ENCODE measurements at regions not wholly inside any gene's neighbourhood (a gene's known extent, or its start where the extent isn't known, plus 50 kb on each side); places are given as distances from the start of the nearest gene placed in this dataset.

DNA sequence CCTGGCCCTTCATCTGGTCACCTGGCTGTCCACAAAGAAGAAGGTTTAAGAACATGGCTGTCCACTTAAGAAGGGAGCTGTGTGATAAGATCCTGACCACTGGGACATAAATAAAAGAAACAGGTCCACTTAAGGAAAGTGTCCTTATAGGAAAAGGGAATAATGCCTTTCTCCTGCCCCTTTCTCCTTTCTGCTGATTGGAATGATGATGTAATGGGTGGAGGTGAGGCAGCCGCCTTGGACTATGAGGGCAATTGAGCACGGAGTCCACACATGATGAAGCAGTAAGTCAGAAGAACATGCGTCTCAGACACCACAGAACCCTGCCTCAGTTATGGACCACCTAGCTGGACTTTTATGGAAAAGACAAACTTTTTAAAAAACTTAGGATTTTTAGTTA is 401.1 kb downstream of the SHANK2 start:
- ATAC-seq (no peak), DNase-seq (ENCODE audit: low spot score) (no peak)
- intact Hi-C loops (cut with DNase I): no loop called here

DNA sequence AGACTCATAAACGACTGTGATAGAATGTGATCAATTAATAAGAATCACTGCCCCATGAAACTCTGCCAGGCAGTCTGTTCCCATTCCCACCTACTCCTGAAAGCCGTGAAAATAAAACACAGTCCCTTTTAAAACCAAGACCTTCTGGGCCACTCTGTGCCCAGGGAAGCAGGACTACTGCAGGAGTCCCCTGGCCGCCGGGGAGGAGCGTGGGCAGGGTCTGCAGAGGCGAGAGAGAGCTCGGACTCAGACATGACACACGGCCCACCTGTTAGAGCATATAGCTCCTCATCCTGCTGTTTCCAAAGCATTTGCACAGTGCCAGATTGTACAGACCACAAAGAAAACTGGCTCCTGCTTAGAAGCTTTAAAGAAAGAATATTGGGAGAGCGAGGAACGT is 400.5 kb downstream of the SHANK2 start:
- ATAC-seq (no peak), DNase-seq (ENCODE audit: low spot score) (no peak)
- intact Hi-C loops (cut with DNase I): no loop called here

DNA sequence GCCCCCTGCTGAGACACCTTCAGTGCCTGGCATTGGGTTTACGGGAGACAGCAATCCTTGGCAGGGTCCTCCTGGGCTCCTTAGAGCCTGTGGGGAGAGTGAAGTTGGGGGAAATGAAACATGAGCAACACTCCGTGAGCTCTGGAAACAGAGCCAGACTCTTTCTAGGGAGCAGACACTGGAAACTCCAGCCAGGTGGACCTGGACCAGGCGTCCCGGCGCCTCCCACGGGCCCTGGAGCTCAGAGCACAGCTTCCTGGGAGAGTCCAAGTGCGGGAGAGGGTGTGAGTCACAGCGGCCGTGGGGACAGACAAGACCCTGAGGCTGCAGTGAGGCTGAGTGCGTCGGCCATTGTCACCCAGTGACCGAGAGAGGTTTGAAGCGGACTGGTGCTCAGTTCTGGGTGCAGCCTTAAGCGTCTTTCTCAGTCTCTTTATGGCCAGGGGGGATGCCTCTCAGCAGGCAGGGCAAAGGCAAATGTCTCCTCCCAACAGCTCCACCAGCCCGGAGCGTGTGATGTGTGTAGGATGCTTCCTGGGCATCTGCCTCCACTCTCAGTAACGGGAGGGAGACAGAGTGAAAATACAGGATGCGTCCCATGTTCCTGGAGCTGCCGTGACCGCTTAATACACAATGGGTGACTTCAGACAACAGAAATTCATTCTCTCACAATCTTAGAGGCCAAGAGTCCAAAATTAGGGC is 399.2 kb downstream of the SHANK2 start:
- no peak for ATAC-seq
- intact Hi-C loops (cut with DNase I): no loop called here
- DNase-seq (ENCODE audit: low spot score): no peak

DNA sequence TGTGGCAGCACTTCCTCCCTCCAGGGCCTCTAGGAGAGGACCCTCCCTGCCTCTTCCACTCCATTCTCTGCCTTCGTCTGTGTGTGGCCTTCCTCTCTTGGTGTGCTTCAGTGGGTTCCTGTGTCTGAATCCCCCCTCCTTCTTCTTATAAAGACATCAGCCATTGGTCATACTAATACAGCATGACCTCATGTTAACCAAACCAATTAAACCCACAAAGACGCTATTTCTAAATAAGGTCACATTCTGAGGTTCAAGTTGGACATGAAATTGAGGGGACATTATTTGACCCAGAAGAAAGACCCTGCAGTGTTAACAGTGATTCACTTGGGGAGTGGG is 398.6 kb downstream of the SHANK2 start:
- no peak for ATAC-seq
- no peak for DNase-seq (ENCODE audit: low spot score)
- intact Hi-C loops (cut with DNase I): no loop called here

DNA sequence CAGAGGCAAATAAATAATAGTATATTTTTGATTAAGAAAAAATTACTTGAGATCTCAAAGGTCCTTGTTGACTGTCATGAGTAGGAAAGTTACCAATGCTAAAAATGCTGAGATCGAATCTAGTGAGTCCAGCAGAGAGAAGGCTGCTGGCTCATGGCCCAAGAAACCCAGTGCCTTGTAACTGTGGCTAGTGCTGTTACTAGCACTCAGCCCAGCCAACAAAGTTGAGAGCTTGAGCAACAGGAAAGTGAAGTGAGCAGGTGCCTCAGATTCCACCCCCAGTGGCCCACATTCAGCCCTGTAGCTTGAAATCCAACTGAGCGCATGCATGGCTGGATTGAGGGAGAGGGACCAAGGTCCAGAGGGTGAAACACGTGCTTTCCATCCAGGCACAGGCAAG is 398.2 kb downstream of the SHANK2 start:
- intact Hi-C loops (cut with DNase I): no loop called here
- no peak for DNase-seq (ENCODE audit: low spot score)
- ATAC-seq: no peak

DNA sequence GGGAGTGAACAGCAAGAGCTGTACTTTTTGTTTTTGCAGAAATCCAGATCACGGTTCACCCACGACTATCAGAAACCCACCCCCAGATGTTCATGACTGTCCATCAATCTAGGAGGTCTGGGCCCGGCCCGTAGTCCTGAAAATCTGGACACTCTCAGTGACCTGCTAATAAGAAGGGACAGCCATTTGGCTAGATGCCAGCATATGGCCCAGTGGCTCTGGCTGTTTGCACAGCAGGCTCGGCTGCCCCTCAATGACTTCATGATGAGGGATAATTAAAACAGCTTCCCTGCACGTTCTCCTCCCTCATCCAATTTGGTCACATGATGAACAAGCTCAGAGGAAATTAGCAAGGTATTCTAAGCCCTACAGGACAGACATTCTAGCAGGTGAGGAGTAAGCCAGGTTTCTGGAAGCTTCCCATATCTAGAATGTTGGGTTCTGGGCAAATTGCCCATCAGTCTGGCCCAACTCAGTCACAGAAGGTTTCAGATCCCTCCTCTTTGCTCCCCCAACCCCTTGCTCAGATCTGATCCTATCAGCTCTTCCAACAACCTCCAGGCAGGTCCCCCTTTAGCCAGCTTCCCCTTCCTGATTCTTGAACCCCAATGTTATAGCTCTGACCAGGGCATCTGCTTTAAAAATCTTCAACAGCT is 397.3 kb downstream of the SHANK2 start:
- no peak for DNase-seq (ENCODE audit: low spot score)
- intact Hi-C loops (cut with DNase I): no loop called here
- no peak for ATAC-seq

DNA sequence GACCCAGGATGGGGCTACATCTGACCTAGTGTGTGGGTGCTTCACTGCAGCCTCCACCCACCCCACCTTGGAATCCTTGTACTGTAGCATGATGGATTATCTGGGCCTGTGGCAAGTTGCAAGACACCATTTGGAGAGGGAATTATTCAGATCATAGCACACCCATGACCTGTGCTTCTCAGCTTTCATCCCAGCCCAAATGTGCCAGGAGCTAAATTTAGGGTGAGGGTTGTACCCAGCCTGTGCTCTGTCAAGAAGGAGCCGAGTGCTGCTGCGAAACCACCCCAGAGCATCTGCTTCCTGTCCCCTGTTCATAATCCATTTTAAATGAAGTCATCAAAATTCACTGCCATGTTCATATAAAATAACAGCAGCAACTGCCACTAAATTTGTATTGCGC is 394.5 kb downstream of the SHANK2 start:
- DNase-seq (ENCODE audit: low spot score) (no peak), ATAC-seq (no peak)
- intact Hi-C loops (cut with DNase I): no loop called here

DNA sequence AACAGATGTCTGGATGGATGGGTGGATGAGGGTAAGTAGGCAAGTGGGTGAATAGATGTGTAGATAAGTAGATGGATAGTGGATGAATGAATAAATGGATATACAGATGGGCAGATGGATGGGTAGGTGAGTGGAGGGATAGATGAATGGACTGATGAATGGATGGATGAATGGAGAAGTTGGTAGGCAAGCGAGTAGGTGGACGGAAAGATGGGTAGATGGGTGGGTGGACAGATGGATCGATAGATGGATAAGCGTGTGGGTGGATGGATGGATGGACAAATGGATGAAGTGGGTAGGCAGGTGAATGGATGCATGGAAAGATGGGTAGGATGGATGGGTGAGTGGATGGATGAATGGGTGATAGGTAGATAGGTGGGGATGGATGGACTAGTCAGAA is 393.2 kb downstream of the SHANK2 start:
- intact Hi-C loops (cut with DNase I): no loop called here
- ATAC-seq (no peak), DNase-seq (ENCODE audit: low spot score) (no peak)

DNA sequence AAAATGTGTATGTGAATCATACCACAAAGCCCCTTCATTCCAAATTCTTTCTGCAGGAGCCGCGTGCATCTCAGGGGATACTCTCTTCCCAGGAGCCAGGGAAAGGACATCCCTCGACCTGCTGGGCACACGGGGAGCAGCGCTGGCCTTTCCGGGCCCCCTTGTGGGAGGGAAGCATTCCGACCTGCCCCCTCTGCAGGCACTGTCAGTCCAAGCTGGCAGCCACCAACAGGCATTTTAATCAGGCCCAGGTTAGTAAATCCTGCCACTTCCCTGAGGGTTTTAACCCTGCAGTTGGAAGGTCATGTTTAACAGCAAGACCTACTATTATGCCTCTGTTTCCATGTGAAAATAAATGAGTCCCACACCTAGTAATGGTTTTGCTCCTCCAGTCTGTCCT is 391.5 kb downstream of the SHANK2 start:
- no peak for ATAC-seq
- intact Hi-C loops (cut with DNase I): no loop called here

DNA sequence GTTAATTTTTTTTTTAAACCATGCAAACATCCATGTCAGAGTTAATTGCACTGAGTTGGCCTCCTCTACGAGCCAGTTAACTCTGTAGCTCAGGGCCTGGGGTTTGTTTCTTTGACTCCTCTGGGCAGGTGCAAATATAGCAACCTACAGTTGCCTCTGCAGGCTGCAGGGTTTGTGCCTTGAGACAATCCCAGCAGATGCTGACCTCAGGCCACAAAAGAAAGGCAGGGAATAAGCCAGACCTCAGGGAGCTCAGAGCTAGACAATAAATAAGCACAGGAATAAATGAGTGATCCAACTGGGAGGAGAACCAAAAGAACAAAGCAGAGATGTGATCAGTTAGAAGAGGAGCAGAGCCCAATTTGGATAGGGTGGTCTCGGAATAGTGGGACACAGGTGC is 390.8 kb downstream of the SHANK2 start:
- no peak for ATAC-seq
- intact Hi-C loops (cut with DNase I): no loop called here
- no peak for DNase-seq (ENCODE audit: low spot score)

More for the DNA sequence above, 391.5 kb downstream of the SHANK2 start:
- DNase-seq (ENCODE audit: low spot score): no peak

DNA sequence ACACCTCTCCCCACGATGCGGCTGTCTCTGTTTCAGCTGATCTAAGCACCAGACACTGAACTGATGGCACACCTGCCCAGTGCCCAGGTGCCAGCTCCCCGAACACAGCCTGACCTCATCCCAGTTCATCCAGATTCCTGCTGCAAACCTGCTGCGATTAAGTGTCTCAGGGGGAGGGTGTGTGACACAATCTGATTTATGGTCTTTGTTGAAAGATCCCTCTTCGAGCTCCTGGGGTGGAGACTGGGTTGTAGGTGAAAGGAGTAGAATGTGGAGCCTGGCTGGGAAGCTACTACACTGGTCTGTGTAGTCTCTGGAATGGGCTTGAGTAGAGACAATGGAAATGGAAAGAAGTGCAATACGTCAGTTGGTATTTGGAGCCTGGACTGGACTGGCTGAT is 390.3 kb downstream of the SHANK2 start:
- ATAC-seq (no peak), DNase-seq (ENCODE audit: low spot score) (no peak)
- intact Hi-C loops (cut with DNase I): no loop called here

DNA sequence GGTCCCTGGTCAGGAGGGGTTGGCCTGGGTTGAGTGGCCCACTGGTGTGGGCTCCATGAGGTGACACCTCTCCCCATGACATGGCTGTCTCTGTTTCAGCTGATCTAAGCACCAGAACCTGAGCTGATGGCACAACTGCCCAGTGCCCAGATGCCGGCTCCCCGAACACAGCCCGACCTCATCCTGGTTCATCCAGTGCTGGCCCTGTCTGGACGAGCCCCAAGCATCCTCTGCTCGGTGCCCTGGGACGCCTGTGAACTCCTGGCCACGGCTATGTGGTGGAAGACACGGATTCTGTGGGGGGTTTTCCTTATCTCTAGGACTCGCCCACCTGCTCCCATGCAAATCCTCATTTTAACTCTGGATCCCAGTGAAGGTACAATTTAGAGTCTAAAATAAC is 389.2 kb downstream of the SHANK2 start:
- ATAC-seq (no peak), DNase-seq (ENCODE audit: low spot score) (no peak)
- intact Hi-C loops (cut with DNase I): no loop called here

DNA sequence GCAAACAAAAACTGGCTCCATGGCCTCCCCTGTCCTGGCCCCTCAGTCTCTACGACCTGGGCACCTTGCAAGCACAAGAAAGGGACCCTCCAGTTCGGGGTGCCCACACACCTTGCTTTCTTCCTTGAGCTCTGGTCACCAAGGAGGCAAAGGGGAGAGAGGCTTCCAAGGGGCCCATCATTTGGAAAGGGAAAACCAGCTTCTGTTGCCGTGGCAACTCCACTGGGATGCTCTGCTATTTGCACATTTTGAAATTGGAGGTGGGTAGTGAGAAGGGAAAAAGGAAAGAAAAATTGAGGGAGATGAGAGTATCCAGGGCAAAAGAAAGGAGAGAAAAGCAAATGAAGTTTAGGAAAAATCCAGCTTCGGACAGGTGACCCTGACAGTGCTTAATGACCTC is 388.4 kb downstream of the SHANK2 start:
- ATAC-seq: no peak
- no peak for DNase-seq (ENCODE audit: low spot score)
- intact Hi-C loops (cut with DNase I): no loop called here

DNA sequence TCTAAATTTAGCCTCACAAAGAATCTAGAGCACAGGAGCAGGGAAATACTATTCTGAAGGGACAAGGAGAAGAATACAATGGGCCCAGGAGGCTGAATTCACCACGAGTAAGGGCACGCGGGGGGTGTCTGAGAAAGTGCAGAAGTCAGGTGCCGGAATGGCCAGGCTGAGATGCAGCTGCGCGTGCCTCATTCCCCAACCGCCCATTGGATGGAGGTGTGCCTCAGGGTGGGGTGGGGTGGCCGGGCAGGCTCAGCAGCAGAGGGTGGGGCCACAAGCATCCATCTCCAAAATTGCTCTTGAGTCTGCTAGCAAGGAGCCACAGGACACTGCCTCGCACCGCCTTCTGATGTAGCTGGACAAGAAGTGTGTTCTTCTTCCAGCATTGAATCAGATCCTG is 387.0 kb downstream of the SHANK2 start:
- ATAC-seq (no peak), DNase-seq (ENCODE audit: low spot score) (no peak)
- intact Hi-C loops (cut with DNase I): no loop called here

DNA sequence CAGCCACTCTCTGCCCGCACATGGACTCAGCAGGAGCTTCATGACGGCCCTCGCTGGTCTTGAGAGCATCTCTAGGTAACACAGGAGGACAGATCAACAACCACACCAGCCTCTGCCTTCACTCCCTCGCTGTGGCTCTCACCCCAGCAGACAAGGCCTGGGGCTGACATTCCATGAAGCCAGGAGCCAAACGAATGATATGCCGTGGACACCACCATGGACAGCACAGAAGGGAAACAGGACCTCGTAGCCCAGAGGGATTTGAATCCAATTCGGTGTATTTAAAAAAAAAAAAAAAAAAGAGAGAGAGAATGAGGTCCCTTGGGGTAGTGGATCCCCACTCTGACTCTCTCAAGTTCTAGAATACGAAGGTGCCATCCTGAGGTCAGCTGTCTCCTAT is 385.5 kb downstream of the SHANK2 start:
- ATAC-seq (no peak), DNase-seq (ENCODE audit: low spot score) (no peak)
- intact Hi-C loops (cut with DNase I): no loop called here

DNA sequence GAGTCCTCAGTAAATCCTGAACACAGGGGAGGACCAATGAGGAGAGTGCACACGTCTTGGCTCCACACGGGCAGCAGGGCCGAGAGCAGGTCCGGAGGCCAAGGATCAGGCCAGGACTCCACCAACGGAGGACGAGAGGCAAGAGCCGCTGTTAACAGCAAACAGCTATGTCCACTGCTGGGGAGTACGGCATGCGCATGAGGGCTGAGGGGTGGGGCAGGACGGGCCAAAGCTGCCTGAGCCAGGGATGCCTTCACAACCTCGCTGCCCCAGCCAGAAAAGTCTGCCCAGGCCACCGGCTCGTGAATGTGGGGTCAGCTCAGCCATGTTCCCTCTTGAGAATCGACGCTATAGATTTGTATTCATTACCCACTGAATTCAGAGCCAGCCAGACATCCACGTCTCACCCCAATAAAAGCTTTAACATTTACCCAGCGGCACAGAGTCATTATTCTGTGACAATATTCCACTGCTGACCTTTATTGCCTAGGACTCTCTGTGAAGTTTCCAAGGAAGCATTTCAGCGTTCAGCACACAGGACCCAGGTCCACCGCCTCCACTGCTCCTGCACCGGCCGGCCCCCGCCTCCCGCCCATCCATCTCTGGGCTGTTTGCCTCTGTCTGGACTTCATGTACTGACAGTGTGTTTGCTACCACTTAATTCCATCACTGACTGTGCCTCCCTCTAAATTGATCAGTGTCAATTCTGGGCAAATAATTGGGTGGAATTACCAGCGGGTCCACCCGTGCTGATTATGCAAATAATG is 384.9 kb downstream of the SHANK2 start:
- intact Hi-C loops (cut with DNase I): no loop called here
- DNase-seq (ENCODE audit: low spot score): no peak
- ATAC-seq: no peak

DNA sequence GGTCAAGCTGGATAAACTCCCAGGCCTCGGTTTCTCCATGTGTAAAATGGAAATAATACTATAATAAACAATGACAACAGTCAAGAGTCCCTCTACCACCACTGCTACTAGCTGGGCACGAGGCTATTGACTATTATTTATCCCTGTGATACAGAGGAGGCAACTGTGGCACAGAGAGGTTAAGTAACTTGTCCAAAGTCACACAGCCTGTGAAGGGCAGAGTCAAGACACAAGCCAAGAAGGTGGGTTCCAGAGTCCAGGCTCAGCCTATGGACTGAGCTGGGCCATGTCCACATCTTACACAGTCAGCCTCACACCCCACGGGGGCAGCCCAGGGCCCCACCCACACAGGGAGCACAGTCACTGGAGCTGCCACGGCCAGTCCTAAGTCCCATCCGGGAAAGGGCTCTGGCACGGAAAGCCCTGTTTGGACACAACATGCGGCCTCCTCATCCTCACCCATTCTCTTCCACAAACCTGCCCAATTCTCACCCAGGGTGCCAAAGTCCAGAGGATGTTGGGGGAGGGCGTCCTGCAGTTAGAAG is 384.0 kb downstream of the SHANK2 start:
- ATAC-seq (no peak), DNase-seq (ENCODE audit: low spot score) (no peak)

DNA sequence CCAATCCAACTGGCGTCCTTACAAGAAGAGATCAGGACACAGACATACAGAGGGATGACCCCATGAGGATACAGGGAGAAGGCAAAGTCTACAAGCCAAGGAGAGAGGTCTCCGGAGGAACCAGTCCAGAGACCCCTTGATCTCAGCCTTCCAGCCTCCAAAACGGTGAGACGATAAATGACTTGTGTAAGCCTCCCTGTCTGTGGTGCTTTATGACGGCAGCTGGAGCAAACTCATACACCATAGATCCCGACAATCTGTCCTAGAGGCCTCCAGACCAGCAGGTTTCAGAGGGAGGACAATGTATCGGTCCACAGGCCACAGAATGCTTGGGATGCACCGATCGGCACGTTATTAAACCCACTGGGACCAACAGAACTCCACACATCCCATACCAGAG is 383.3 kb downstream of the SHANK2 start:
- ATAC-seq: no peak
- intact Hi-C loops (cut with DNase I): no loop called here
- no peak for DNase-seq (ENCODE audit: low spot score)

More for the DNA sequence above, 384.0 kb downstream of the SHANK2 start:
- intact Hi-C loops (cut with DNase I): no loop called here

DNA sequence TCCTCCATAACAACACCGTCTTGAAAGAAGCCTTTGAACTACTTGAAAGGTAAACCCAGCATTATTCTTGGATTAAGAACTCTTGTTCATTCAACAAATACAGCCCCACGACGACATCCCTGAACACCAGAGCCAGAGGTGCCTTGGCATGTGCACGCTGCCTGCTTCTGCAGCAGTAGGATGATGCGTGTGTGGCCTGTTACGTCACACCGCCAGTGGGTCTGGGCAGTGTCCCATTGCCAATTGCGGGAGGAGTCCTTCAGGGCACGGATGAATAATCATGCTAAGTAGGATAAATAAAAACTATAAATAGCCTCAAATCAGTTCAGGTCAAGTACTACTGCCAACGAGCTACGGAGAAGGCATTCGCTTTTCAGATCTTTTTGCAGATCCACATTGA is 380.5 kb downstream of the SHANK2 start:
- intact Hi-C loops (cut with DNase I): no loop called here
- DNase-seq (ENCODE audit: low spot score) (no peak), ATAC-seq (no peak)

DNA sequence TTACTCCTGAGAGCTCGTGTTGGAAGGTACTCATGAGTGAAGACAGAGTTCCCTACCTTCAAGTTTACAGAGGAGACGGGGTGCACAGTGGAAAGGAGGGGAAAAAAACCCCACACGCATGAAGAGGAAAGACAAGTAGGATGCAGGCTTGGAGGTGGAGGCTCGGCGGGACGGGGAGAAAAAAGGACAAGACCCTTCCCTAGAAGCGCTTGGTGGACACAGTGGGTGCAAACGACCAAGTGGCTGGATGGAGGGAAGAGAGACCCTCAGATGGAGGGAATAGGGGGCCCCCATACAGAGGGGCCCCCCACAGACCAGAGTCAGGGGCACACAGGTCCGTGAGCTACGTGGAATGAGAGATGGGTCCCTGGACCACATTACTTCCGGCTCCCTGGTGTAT is 380.1 kb downstream of the SHANK2 start:
- no peak for ATAC-seq
- intact Hi-C loops (cut with DNase I): no loop called here
- no peak for DNase-seq (ENCODE audit: low spot score)

Data from sciatic nerve (tissue), 2 donors.